ENCODE measurements at regions not wholly inside any gene's neighbourhood (a gene's known extent, or its start where the extent isn't known, plus 50 kb on each side); places are given as distances from the start of the nearest gene placed in this dataset.

DNA sequence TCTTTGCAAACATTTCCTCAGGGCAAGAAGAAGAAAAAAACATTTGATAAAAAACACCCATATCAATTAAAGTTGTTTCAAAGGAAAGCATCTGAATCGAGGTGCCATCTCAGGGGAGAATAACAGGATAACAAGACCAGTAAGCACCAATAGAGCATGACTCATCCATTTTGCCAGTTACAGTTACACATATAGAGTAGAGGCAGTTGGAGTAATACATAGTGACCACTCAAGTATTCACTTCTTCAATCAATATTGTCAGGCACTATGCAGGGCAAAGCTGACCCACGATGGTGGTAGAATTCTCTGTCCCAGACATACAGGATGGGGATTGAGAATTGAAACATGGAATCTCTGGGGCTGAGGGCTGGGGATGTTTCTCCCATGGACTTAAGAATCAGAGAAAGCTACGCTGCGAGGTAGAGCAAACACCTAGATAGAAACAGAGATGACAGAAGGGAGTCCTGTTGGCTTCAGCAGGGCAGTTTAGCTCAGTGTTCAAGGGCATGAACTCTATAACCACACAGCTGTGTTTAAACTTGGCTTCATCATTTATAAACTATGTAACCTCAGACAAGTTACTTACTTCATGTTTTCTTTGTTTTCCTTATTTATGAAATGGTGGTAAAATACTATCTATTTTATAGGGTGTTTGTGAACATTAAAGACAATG is 186.4 kb upstream of the NANOGP8 start:
- peak overlapping the region; percentile 21 for H2BK5ac ChIP-seq (ENCODE audit: low read depth, low read length, poor library complexity, severe bottlenecking)
- H3K9me3 ChIP-seq (ENCODE audit: control insufficient read depth, insufficient read depth, low read length): no peaks in the 10 kb centered on the region
- peak overlapping the region; percentile 84; the same call in 1 of the 2 replicates for H3K18ac ChIP-seq (ENCODE audit: low read depth, low read length)
- in situ Hi-C loops (cut with MboI; ENCODE audit: low sequenced_read_pairs): no loop called here
- peaks cover 4% of the 10 kb centered on the region; the same call in 1 of the 2 replicates for H3K9me1 ChIP-seq (ENCODE audit: insufficient read depth, low read length)
- H3K14ac ChIP-seq (replicated peaks; ENCODE audit: low read depth, low read length): no peak overlapping the region
- no peak overlapping the region for H4K91ac ChIP-seq (ENCODE audit: insufficient read depth, low read depth, low read length)
- H2BK15ac ChIP-seq (ENCODE audit: low read depth, low read length): peak overlapping the region; percentile 29; the same call in 2 of the 3 replicates
- TF ChIP-seq MAZ (IDR thresholded peaks at IDR 0.05; ENCODE audit: borderline replicate concordance, low read depth, low read length) (no peak), FOS (IDR thresholded peaks at IDR 0.05; ENCODE audit: low read depth, low read length) (peak; percentile 74; the same call in 1 of the 2 replicates), BHLHE40 (IDR thresholded peaks at IDR 0.05; ENCODE audit: low read depth, low read length) (no peak), SMC3 (IDR thresholded peaks at IDR 0.05; ENCODE audit: low read depth, low read length) (no peak), NFE2L2 (IDR thresholded peaks at IDR 0.05; ENCODE audit: low read depth, low read length) (peak; percentile 48; the same call in 1 of the 2 replicates)
- H2AK5ac ChIP-seq (ENCODE audit: low read depth, low read length): no peak overlapping the region; the same call in 1 of the 2 replicates
- no peaks in the 10 kb centered on the region for H3K79me1 ChIP-seq (ENCODE audit: low read depth in 1 of 2, low read length in 2 of 2)
- H2AK9ac ChIP-seq (replicated peaks; ENCODE audit: low read depth, low read length, poor library complexity): no peak overlapping the region
- no peaks in the 10 kb centered on the region for H3K36me3 ChIP-seq (ENCODE audit: control insufficient read depth, insufficient read depth, low read length)
- ChIA-PET CTCF (no interaction called here), POLR2A (ENCODE audit: unreplicated experiment) (interaction anchor here (0.6 kb wide), 1 partner anchor 142 kb away, joined by 3 read pairs; no protein-coding TSS in a partner anchor)
- H3K56ac ChIP-seq (ENCODE audit: extremely low read depth, insufficient read depth, low read length): no peak overlapping the region
- peak overlapping the region; percentile 1 for H4K5ac ChIP-seq (ENCODE audit: low read depth, low read length)
- no peak overlapping the region for H3K4me3 ChIP-seq (ENCODE audit: insufficient read depth, low read depth, low read length)
- WGBS, 2 experiments (ENCODE audit: extremely low coverage in 2 of 2, insufficient read length in 1 of 2): 100% methylated on average over 2 of the region's 4 CpGs; no CpG with 5 or more reads in 1 of the 2 experiments
- no peaks in the 10 kb centered on the region for H3K27me3 ChIP-seq (ENCODE audit: control insufficient read depth, insufficient read depth, low read length)
- no peak overlapping the region for H3K9ac ChIP-seq (ENCODE audit: low read depth, low read length)
- dilution Hi-C loops (cut with HindIII; ENCODE audit: low sequenced_read_pairs, unreplicated experiment): no loop called here
- ATAC-seq (ENCODE audit: low read depth) (peak; percentile 94), DNase-seq (peak; percentile 68)
- intact Hi-C loops (cut with micrococcal nuclease): no loop called here
- no peak overlapping the region for H3K27ac ChIP-seq (ENCODE audit: insufficient read depth, low read length)
- no TSS peak for BruUV-seq (replicated peaks)
- H4K8ac ChIP-seq (ENCODE audit: low read depth in 2 of 2, low read length in 2 of 2): no peak overlapping the region
- H4K20me1 ChIP-seq (ENCODE audit: insufficient read depth, low read length): no peaks in the 10 kb centered on the region
- H3K4me1 ChIP-seq (ENCODE audit: control insufficient read depth, insufficient read depth, low read length): peaks cover 6% of the 10 kb centered on the region
- peak overlapping the region; percentile 77 for H3K4me2 ChIP-seq (ENCODE audit: low read depth, low read length)
- H2BK120ac ChIP-seq (ENCODE audit: low read depth, low read length): no peak overlapping the region
- no peak overlapping the region for H2AFZ ChIP-seq (replicated peaks; ENCODE audit: low read length, poor library complexity)
- peak overlapping the region; percentile 11; the same call in 1 of the 2 replicates for H3K4ac ChIP-seq (ENCODE audit: low read depth, low read length)
- peak overlapping the region; percentile 11; the same call in 1 of the 2 replicates for H2BK20ac ChIP-seq (ENCODE audit: low read depth, low read length)
- no peak overlapping the region for H3K23ac ChIP-seq (ENCODE audit: low read depth, low read length)
